Suprapubic skin (tissue), 4 donors: ENCODE measurements at regions not wholly inside any gene's neighbourhood (a gene's known extent, or its start where the extent isn't known, plus 50 kb on each side); places are given as distances from the start of the nearest gene placed in this dataset.
"Not testable (repeated sequence)": the region's sequence is repeated elsewhere in the genome, so short reads cannot be mapped to it uniquely, and the experiment has no call there.

Source experiments
- EP300 ChIP-seq: sonication (generic); formaldehyde crosslinking; IDR thresholded peaks from one replicate; pipeline ENCODE4 v1.6.1; 2017; ENCODE audit warnings: antibody characterized with exemption
- POLR2A ChIP-seq, 2 donors: fragments of 450-650 bp; IDR thresholded peaks; one replicate each; pipeline ENCODE4 v1.6.1; 2017; ENCODE audit warnings: antibody characterized with exemption in 2 of 2, mild to moderate bottlenecking in 2 of 2, moderate library complexity in 2 of 2
- POLR2AphosphoS5 ChIP-seq, 3 donors: sonication (generic); formaldehyde crosslinking; IDR thresholded peaks; one replicate each; pipeline ENCODE4 v1.6.1; 2017; ENCODE audit warnings: antibody characterized with exemption in 3 of 3
- TF ChIP-seq, protein P1 (sequence below), 2 donors: fragments of 200-600 bp in 1 of 2; fragments of 450-650 bp in 1 of 2; sonication (generic) in 1 of 2; IDR thresholded peaks; one replicate each; pipeline ENCODE4 v1.5.1; 2016 to 2019; ENCODE audit warnings: antibody characterized with exemption in 2 of 2, mild to moderate bottlenecking in 1 of 2, moderate library complexity in 1 of 2

DNA sequence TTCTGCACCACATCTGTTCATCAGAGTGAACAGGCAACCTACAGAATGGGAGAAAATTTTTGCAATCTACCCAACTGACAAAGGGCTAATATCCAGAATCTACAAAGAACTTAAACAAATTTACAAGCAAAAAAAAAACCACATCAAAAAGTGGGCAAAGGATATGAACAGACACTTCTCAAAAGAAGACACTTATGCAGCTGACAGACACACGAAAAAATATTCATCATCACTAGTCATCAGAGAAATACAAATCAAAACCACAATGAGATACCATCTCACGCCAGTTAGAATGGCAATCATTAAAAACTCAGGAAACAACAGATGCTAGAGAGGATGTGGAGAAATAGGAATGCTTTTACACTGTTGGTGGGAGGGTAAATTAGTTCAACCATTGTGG is 59.1 kb upstream of the UBE2E2 start:
- TF ChIP-seq, protein P1, sequence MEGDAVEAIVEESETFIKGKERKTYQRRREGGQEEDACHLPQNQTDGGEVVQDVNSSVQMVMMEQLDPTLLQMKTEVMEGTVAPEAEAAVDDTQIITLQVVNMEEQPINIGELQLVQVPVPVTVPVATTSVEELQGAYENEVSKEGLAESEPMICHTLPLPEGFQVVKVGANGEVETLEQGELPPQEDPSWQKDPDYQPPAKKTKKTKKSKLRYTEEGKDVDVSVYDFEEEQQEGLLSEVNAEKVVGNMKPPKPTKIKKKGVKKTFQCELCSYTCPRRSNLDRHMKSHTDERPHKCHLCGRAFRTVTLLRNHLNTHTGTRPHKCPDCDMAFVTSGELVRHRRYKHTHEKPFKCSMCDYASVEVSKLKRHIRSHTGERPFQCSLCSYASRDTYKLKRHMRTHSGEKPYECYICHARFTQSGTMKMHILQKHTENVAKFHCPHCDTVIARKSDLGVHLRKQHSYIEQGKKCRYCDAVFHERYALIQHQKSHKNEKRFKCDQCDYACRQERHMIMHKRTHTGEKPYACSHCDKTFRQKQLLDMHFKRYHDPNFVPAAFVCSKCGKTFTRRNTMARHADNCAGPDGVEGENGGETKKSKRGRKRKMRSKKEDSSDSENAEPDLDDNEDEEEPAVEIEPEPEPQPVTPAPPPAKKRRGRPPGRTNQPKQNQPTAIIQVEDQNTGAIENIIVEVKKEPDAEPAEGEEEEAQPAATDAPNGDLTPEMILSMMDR (IDR thresholded peaks at IDR 0.05), result not testable (repeated sequence)
- TF ChIP-seq POLR2A (IDR thresholded peaks at IDR 0.05); POLR2AphosphoS5 (IDR thresholded peaks at IDR 0.05); EP300: not testable (repeated sequence)
